ENCODE measurements at regions not wholly inside any gene's neighbourhood (a gene's known extent, or its start where the extent isn't known, plus 50 kb on each side); places are given as distances from the start of the nearest gene placed in this dataset.

- Mint-ChIP-seq H3K9me3 (ENCODE audit: low read depth) (no peaks in the 10 kb centered on the region), H3K4me1 (ENCODE audit: low read depth) (peaks cover 7% of the 10 kb centered on the region), H3K4me3 (ENCODE audit: low read depth) (no peak overlapping the region), H3K27me3 (no peaks in the 10 kb centered on the region), H3K27ac (no peak overlapping the region), H3K36me3 (ENCODE audit: insufficient read depth) (no peaks in the 10 kb centered on the region)
- TF ChIP-seq, protein P1, sequence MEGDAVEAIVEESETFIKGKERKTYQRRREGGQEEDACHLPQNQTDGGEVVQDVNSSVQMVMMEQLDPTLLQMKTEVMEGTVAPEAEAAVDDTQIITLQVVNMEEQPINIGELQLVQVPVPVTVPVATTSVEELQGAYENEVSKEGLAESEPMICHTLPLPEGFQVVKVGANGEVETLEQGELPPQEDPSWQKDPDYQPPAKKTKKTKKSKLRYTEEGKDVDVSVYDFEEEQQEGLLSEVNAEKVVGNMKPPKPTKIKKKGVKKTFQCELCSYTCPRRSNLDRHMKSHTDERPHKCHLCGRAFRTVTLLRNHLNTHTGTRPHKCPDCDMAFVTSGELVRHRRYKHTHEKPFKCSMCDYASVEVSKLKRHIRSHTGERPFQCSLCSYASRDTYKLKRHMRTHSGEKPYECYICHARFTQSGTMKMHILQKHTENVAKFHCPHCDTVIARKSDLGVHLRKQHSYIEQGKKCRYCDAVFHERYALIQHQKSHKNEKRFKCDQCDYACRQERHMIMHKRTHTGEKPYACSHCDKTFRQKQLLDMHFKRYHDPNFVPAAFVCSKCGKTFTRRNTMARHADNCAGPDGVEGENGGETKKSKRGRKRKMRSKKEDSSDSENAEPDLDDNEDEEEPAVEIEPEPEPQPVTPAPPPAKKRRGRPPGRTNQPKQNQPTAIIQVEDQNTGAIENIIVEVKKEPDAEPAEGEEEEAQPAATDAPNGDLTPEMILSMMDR (IDR thresholded peaks at IDR 0.05; ENCODE audit: unreplicated experiment), result no peak
- no peak for DNase-seq (ENCODE audit: low spot score, unreplicated experiment)
Observed at GRCh38 chr1:239593527-239593926, 207.2 kb downstream of the CHRM3 start.

DNA sequence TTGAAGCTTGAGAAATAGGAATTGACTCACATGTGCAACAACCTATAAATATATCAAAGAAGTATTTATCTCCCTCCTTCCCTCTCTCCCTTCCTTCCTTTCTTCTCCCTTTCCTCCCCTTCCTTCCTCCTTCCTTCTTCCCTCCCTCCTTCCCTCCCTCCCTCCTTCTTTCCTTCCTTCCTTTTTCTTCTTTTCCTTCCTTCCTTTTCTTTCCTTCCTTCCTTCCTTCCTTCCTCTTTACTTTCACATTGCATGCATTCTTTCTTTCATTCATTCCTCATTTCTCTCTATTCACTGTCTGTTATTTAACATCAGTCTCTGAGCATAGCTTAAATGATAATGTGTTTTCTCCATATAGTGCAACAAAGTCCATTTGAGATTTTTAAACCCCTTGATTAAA is 214.2 kb downstream of the CHRM3 start:
- H3K9me3 Mint-ChIP-seq (ENCODE audit: low read depth), result no peaks in the 10 kb centered on the region
- TF ChIP-seq, protein P1 (IDR thresholded peaks at IDR 0.05; ENCODE audit: unreplicated experiment), result no peak
- no peak overlapping the region for H3K27ac Mint-ChIP-seq
- H3K27me3 Mint-ChIP-seq, result peaks cover 7% of the 10 kb centered on the region
- H3K4me3 Mint-ChIP-seq (ENCODE audit: low read depth), result no peak overlapping the region
- H3K4me1 Mint-ChIP-seq (ENCODE audit: low read depth), result no peaks in the 10 kb centered on the region
- no peak for DNase-seq (ENCODE audit: low spot score, unreplicated experiment)
- H3K36me3 Mint-ChIP-seq (ENCODE audit: insufficient read depth), result no peaks in the 10 kb centered on the region

DNA sequence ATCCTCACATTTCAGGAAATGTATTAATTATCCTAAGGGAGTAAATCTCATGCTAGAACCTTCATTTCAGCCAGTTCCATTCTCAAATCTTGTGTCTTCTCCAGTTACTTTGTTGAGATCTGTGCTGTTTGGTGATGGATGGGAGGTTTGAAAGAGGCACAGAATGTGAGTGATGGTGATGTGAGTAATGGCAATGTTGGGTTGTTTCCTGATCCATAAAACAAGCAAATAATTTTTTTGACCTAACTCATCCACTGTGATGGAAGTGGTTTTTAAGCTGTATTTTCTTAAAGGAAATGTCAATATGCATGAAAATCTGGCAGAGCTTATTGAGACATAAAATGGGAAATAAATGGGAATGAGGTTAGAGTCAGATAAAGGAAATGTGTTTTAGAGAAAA is 214.7 kb downstream of the CHRM3 start:
- H3K27ac Mint-ChIP-seq, result no peak overlapping the region
- H3K36me3 Mint-ChIP-seq (ENCODE audit: insufficient read depth), result no peaks in the 10 kb centered on the region
- TF ChIP-seq, protein P1 (IDR thresholded peaks at IDR 0.05; ENCODE audit: unreplicated experiment), result no peak
- no peak overlapping the region for H3K4me3 Mint-ChIP-seq (ENCODE audit: low read depth)
- no peaks in the 10 kb centered on the region for H3K9me3 Mint-ChIP-seq (ENCODE audit: low read depth)
- peaks cover 7% of the 10 kb centered on the region for H3K27me3 Mint-ChIP-seq
- DNase-seq (ENCODE audit: low spot score, unreplicated experiment), result no peak
- no peaks in the 10 kb centered on the region for H3K4me1 Mint-ChIP-seq (ENCODE audit: low read depth)

DNA sequence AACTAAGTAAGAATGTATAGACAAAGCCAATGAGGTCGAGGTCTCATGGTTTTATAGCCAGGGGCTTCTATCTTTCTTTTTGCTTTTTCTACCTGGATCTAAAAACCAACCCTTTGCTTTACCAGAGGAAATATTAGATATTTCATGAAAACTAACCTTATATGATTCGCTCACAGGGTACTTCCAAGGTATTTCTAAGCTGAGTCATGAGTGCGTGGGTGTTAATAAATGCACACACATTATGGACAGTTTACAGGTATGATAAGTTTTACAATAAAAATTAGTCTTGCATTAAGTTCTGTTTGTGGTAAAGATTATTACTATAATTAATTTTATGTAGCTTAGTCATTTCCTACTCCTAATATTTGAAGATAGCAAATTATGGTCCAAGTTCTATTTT is 217.2 kb downstream of the CHRM3 start:
- Mint-ChIP-seq H3K4me3 (ENCODE audit: low read depth) (no peak overlapping the region), H3K27ac (no peak overlapping the region), H3K36me3 (ENCODE audit: insufficient read depth) (no peaks in the 10 kb centered on the region), H3K9me3 (ENCODE audit: low read depth) (no peaks in the 10 kb centered on the region), H3K4me1 (ENCODE audit: low read depth) (no peaks in the 10 kb centered on the region), H3K27me3 (peaks cover 7% of the 10 kb centered on the region)
- no peak for DNase-seq (ENCODE audit: low spot score, unreplicated experiment)
- TF ChIP-seq, protein P1 (IDR thresholded peaks at IDR 0.05; ENCODE audit: unreplicated experiment), result no peak

DNA sequence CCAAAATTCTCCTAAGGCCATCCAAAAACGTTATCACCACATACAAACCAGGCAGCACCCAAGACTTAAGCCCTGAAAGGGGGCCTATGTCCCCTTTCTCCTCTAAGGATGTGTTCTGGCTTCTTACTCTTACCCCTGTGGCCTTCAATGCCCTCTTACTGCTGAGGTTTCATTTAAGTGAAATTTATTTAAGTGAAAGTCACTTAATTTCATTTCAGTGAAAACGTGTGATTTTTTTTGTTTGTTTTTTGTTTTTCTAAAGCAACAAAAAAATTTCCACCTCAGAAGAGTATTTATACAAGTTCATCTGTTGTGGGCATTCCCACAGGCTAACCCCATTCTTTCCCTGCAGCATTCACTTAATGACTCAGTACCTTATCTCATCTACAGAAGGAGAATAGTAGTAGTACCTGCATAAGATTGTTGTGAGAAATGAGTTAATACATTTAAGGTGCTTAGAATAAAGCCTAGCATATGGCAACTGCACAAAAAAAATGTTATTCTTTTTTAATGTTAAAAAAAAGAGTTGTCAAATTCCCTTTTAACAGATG is 220.6 kb downstream of the CHRM3 start:
- no peaks in the 10 kb centered on the region for H3K4me1 Mint-ChIP-seq (ENCODE audit: low read depth)
- no peak overlapping the region for H3K4me3 Mint-ChIP-seq (ENCODE audit: low read depth)
- TF ChIP-seq, protein P1 (IDR thresholded peaks at IDR 0.05; ENCODE audit: unreplicated experiment), result no peak
- no peaks in the 10 kb centered on the region for H3K36me3 Mint-ChIP-seq (ENCODE audit: insufficient read depth)
- H3K27ac Mint-ChIP-seq, result no peak overlapping the region
- H3K9me3 Mint-ChIP-seq (ENCODE audit: low read depth), result no peaks in the 10 kb centered on the region
- H3K27me3 Mint-ChIP-seq, result peaks cover 3% of the 10 kb centered on the region
- DNase-seq (ENCODE audit: low spot score, unreplicated experiment), result no peak
